ENCODE measurements at regions not wholly inside any gene's neighbourhood (a gene's known extent, or its start where the extent isn't known, plus 50 kb on each side); places are given as distances from the start of the nearest gene placed in this dataset.
"Not testable (repeated sequence)": the region's sequence is repeated elsewhere in the genome, so short reads cannot be mapped to it uniquely, and the experiment has no call there.

GRCh38 chr2:173568054-173568453, 213.4 kb downstream of the CDCA7 start:
- H3K36me3 ChIP-seq, result no peaks in the 10 kb centered on the region
- H3K4me1 ChIP-seq, result no peaks in the 10 kb centered on the region
- H3K27me3 ChIP-seq, result no peaks in the 10 kb centered on the region
- H3K27ac ChIP-seq, result no peak overlapping the region
- no peak for TF ChIP-seq POLR2AphosphoS5 (IDR thresholded peaks at IDR 0.05)
- TF ChIP-seq POLR2A (IDR thresholded peaks at IDR 0.05), result no peak
- no peak for TF ChIP-seq CTCF (IDR thresholded peaks at IDR 0.05)
- no peak overlapping the region for H3K4me3 ChIP-seq
- DNase-seq (ENCODE audit: low spot score in 2 of 2), result no peak
- no peaks in the 10 kb centered on the region for H3K9me3 ChIP-seq
- intact Hi-C loops (cut with DNase I; ENCODE audit: low total_unique reads), result no loop called here

- no peak for TF ChIP-seq POLR2AphosphoS5 (IDR thresholded peaks at IDR 0.05)
- no peak for TF ChIP-seq POLR2A (IDR thresholded peaks at IDR 0.05)
- peak in 1 of 3 donors; percentile 23 for TF ChIP-seq CTCF (IDR thresholded peaks at IDR 0.05)
- intact Hi-C loops (cut with DNase I; ENCODE audit: low total_unique reads), result no loop called here
- peak in 1 of 2 donors; percentile 17 for DNase-seq (ENCODE audit: low spot score in 2 of 2)
Observed at GRCh38 chr2:173571021-173571821, 216.5 kb downstream of the CDCA7 start.

GRCh38 chr2:173571887-173572680, 217.4 kb downstream of the CDCA7 start:
- H3K4me3 ChIP-seq, result no peak overlapping the region
- H3K36me3 ChIP-seq, result no peaks in the 10 kb centered on the region
- DNase-seq (ENCODE audit: low spot score in 2 of 2), result no peak
- no peaks in the 10 kb centered on the region for H3K9me3 ChIP-seq
- H3K27ac ChIP-seq, result peak overlapping the region; percentile 41 to 46
- TF ChIP-seq CTCF (IDR thresholded peaks at IDR 0.05) (no peak), POLR2A (IDR thresholded peaks at IDR 0.05) (no peak), POLR2AphosphoS5 (IDR thresholded peaks at IDR 0.05) (no peak)
- H3K4me1 ChIP-seq, result no peaks in the 10 kb centered on the region
- intact Hi-C loops (cut with DNase I; ENCODE audit: low total_unique reads), result no loop called here
- no peaks in the 10 kb centered on the region for H3K27me3 ChIP-seq

More at GRCh38 chr2:173571021-173571821, 216.5 kb downstream of the CDCA7 start:
- peak overlapping the region in 2 of 3 donors; percentile 16 to 19 for H3K4me3 ChIP-seq
- H3K27ac ChIP-seq, result peak overlapping the region; percentile 41 to 46
- no peaks in the 10 kb centered on the region for H3K9me3 ChIP-seq
- no peaks in the 10 kb centered on the region for H3K27me3 ChIP-seq
- H3K36me3 ChIP-seq, result no peaks in the 10 kb centered on the region
- H3K4me1 ChIP-seq, result no peaks in the 10 kb centered on the region

GRCh38 chr2:173572848-173573247, 218.2 kb downstream of the CDCA7 start:
- Histone ChIP-seq H3K27me3 (no peaks in the 10 kb centered on the region), H3K4me1 (no peaks in the 10 kb centered on the region), H3K4me3 (no peak overlapping the region), H3K36me3 (no peaks in the 10 kb centered on the region), H3K9me3 (no peaks in the 10 kb centered on the region), H3K27ac (no peak overlapping the region)
- TF ChIP-seq CTCF (IDR thresholded peaks at IDR 0.05) (no peak), POLR2A (IDR thresholded peaks at IDR 0.05) (no peak), POLR2AphosphoS5 (IDR thresholded peaks at IDR 0.05) (no peak)
- no peak for DNase-seq (ENCODE audit: low spot score in 2 of 2)
- intact Hi-C loops (cut with DNase I; ENCODE audit: low total_unique reads), result no loop called here

GRCh38 chr2:173573782-173574181, 219.1 kb downstream of the CDCA7 start:
- H3K4me3 ChIP-seq; H3K36me3 ChIP-seq; H3K27me3 ChIP-seq; intact Hi-C loops (cut with DNase I; ENCODE audit: low total_unique reads); H3K4me1 ChIP-seq; H3K27ac ChIP-seq; H3K9me3 ChIP-seq; DNase-seq (ENCODE audit: low spot score in 2 of 2): not testable (repeated sequence)
